RPMI8226 (cell line): ENCODE measurements at regions not wholly inside any gene's neighbourhood (a gene's known extent, or its start where the extent isn't known, plus 50 kb on each side); places are given as distances from the start of the nearest gene placed in this dataset.
"Not testable (repeated sequence)": the region's sequence is repeated elsewhere in the genome, so short reads cannot be mapped to it uniquely, and the experiment has no call there.

ENCODE experiments used
- DNase-seq: peaks from one replicate; pipeline ENCODE4 v3.0.0-alpha.2; 2015

GRCh38 chr15:83335542-83335941 is 51.1 kb upstream of the BNC1 start:
- not testable (repeated sequence) for DNase-seq

- no peak for DNase-seq
Measured at GRCh38 chr15:83339396-83339795, 54.9 kb upstream of the BNC1 start.

GRCh38 chr15:83340087-83340486 is 55.6 kb upstream of the BNC1 start:
- DNase-seq = no peak

- no peak for DNase-seq
Measured at GRCh38 chr15:83346342-83346741, 61.9 kb upstream of the BNC1 start.

GRCh38 chr15:83352119-83352518 is 67.7 kb upstream of the BNC1 start:
- DNase-seq = no peak

GRCh38 chr15:83356501-83357399 is 72.3 kb upstream of the BNC1 start:
- DNase-seq = no peak

- DNase-seq = no peak
Measured at GRCh38 chr15:83358972-83359564, 74.6 kb upstream of the BNC1 start.

GRCh38 chr15:83362706-83363105 is 78.2 kb upstream of the BNC1 start:
- DNase-seq = no peak

- DNase-seq = no peak
Measured at GRCh38 chr15:83364501-83364900, 80.0 kb upstream of the BNC1 start.

GRCh38 chr15:83365370-83365938 is 81.0 kb upstream of the BNC1 start:
- peak; percentile 14 for DNase-seq

GRCh38 chr15:83372434-83372891 is 74.7 kb upstream of the SH3GL3 start:
- DNase-seq = peak; percentile 31

- no peak for DNase-seq
Measured at GRCh38 chr15:83378921-83379578, 68.1 kb upstream of the SH3GL3 start.

- DNase-seq = no peak
Measured at GRCh38 chr15:83379579-83379959, 67.6 kb upstream of the SH3GL3 start.

- DNase-seq = no peak
Measured at GRCh38 chr15:83380059-83380458, 67.1 kb upstream of the SH3GL3 start.

GRCh38 chr15:83380682-83381081 is 66.5 kb upstream of the SH3GL3 start:
- peak; percentile 49 for DNase-seq

- not testable (repeated sequence) for DNase-seq
Measured at GRCh38 chr15:83383608-83384139, 63.5 kb upstream of the SH3GL3 start.

- DNase-seq = no peak
Measured at GRCh38 chr15:83396101-83396500, 51.0 kb upstream of the SH3GL3 start.
